Sigmoid colon (tissue), 4 donors: ENCODE measurements at regions not wholly inside any gene's neighbourhood (a gene's known extent, or its start where the extent isn't known, plus 50 kb on each side); places are given as distances from the start of the nearest gene placed in this dataset.

Source experiments
- EP300 ChIP-seq, 4 donors: sonication (generic); formaldehyde crosslinking; IDR thresholded peaks; one replicate each; pipeline ENCODE4 v1.6.1; 2017; ENCODE audit warnings: antibody characterized with exemption in 4 of 4
- POLR2A ChIP-seq, 2 donors: fragments of 450-650 bp; IDR thresholded peaks; one replicate each; pipeline ENCODE4 v1.6.1; 2016; ENCODE audit warnings: antibody characterized with exemption in 2 of 2, mild to moderate bottlenecking in 2 of 2, moderate library complexity in 2 of 2
- POLR2AphosphoS5 ChIP-seq, 4 donors: sonication (generic); formaldehyde crosslinking; IDR thresholded peaks; one replicate each; pipeline ENCODE4 v1.6.1; 2017; ENCODE audit warnings: antibody characterized with exemption in 4 of 4
- TF ChIP-seq, protein P1 (sequence below), 4 experiments: fragments of 450-650 bp in 3 of 4; fragments of 200-600 bp in 1 of 4; IDR thresholded peaks; one replicate each; pipeline ENCODE4 v1.5.1; 2016 to 2019; ENCODE audit warnings: antibody characterized with exemption in 4 of 4, mild to moderate bottlenecking in 3 of 4, moderate library complexity in 2 of 4

DNA sequence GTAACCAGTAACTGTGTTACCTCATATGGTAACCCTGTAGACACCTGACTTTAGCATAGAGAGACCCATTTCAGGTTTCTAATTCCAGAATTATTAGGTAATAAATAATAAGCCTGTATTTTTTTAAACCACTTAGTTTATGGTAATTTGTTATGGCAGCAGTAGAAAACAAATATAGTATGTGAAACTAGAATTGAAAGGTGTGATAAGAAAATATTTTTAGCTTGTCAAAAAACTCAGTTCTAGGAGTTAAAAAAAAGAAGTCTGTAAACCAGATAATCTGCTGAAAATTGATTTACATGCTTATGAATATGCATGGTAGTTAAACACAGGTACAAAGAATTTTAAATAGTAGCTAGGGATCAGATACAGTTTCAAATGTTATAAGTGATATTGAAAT, 695.0 kb upstream of the GJE1 start:
- TF ChIP-seq POLR2A (IDR thresholded peaks at IDR 0.05) (no peak), POLR2AphosphoS5 (IDR thresholded peaks at IDR 0.05) (no peak), EP300 (IDR thresholded peaks at IDR 0.05) (no peak)
- TF ChIP-seq, protein P1, sequence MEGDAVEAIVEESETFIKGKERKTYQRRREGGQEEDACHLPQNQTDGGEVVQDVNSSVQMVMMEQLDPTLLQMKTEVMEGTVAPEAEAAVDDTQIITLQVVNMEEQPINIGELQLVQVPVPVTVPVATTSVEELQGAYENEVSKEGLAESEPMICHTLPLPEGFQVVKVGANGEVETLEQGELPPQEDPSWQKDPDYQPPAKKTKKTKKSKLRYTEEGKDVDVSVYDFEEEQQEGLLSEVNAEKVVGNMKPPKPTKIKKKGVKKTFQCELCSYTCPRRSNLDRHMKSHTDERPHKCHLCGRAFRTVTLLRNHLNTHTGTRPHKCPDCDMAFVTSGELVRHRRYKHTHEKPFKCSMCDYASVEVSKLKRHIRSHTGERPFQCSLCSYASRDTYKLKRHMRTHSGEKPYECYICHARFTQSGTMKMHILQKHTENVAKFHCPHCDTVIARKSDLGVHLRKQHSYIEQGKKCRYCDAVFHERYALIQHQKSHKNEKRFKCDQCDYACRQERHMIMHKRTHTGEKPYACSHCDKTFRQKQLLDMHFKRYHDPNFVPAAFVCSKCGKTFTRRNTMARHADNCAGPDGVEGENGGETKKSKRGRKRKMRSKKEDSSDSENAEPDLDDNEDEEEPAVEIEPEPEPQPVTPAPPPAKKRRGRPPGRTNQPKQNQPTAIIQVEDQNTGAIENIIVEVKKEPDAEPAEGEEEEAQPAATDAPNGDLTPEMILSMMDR (IDR thresholded peaks at IDR 0.05), result no peak
